Brain microvascular endothelial cell (primary cell): ENCODE measurements at regions not wholly inside any gene's neighbourhood (a gene's known extent, or its start where the extent isn't known, plus 50 kb on each side); places are given as distances from the start of the nearest gene placed in this dataset.
A peak's percentile ranks its signal among the peaks of the same experiment; 100 is the strongest.

Experiments used
- DNase-seq: peaks from one replicate; pipeline ENCODE4 v3.0.0-alpha.2; 2020
- H3K27ac ChIP-seq: fragments of 250-450 bp; sonication (Bioruptor Pico); 2 replicates; pipeline ENCODE4 v1.5.1; 2020; ENCODE audit warnings: mild to moderate bottlenecking, moderate library complexity
- H3K27me3 ChIP-seq: fragments of 250-450 bp; sonication (Bioruptor Pico); replicated peaks from 2 replicates; pipeline ENCODE4 v1.5.1; 2020; ENCODE audit warnings: mild to moderate bottlenecking
- H3K36me3 ChIP-seq: fragments of 250-450 bp; sonication (Bioruptor Pico); replicated peaks from 2 replicates; pipeline ENCODE4 v1.5.1; 2020; ENCODE audit warnings: mild to moderate bottlenecking
- H3K4me3 ChIP-seq: 2 replicates; pipeline ENCODE4 v1.5.1; 2011; ENCODE audit warnings: low read depth, mild to moderate bottlenecking, control low read depth, low read length, moderate library complexity
- in situ Hi-C: cut with HindIII; loops from 2 replicates; pipeline ENCODE4 v1.10.0; 2017; ENCODE audit warnings: low sequenced_read_pairs, low pct_ligation_motif_present
- TF ChIP-seq, protein P1 (sequence below): IDR thresholded peaks from 2 replicates; pipeline ENCODE4 v1.5.1; 2011; ENCODE audit warnings: low read depth, mild to moderate bottlenecking, moderate library complexity, low read length, control low read depth, inconsistent platforms; ENCODE audit errors: missing control alignments

GRCh38 chr16:64292161-64292560 is 829.7 kb downstream of the CDH11 start:
- Histone ChIP-seq H3K36me3 (no peaks in the 10 kb centered on the region), H3K27me3 (no peaks in the 10 kb centered on the region), H3K27ac (no peak overlapping the region), H3K4me3 (no peak overlapping the region)
- in situ Hi-C loops = no loop called here
- TF ChIP-seq, protein P1, sequence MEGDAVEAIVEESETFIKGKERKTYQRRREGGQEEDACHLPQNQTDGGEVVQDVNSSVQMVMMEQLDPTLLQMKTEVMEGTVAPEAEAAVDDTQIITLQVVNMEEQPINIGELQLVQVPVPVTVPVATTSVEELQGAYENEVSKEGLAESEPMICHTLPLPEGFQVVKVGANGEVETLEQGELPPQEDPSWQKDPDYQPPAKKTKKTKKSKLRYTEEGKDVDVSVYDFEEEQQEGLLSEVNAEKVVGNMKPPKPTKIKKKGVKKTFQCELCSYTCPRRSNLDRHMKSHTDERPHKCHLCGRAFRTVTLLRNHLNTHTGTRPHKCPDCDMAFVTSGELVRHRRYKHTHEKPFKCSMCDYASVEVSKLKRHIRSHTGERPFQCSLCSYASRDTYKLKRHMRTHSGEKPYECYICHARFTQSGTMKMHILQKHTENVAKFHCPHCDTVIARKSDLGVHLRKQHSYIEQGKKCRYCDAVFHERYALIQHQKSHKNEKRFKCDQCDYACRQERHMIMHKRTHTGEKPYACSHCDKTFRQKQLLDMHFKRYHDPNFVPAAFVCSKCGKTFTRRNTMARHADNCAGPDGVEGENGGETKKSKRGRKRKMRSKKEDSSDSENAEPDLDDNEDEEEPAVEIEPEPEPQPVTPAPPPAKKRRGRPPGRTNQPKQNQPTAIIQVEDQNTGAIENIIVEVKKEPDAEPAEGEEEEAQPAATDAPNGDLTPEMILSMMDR = no peak
- DNase-seq = no peak

DNA sequence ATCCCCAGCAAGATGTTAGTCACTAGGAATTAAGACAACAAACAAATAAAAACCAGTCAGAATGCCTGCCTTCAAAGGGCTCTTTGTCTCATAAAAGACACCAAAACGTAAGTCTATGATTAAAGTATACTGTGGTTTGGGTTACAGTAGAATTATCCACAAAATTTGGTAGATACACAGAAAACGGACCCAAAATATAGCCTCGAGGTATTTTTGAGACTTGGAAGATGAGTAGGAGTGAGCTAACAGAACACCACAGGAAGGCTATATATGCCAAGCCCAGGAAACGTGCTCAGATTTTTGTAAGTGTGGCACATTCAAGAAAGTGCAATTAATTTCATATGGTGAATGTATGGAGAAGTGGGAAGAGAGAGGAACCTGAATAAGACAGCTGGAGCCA is 831.4 kb downstream of the CDH11 start:
- in situ Hi-C loops = no loop called here
- TF ChIP-seq, protein P1 = no peak
- Histone ChIP-seq H3K4me3 (no peak overlapping the region), H3K36me3 (no peaks in the 10 kb centered on the region), H3K27me3 (no peaks in the 10 kb centered on the region), H3K27ac (no peak overlapping the region)
- DNase-seq = no peak

- Histone ChIP-seq H3K27ac (no peak overlapping the region), H3K4me3 (no peak overlapping the region), H3K27me3 (no peaks in the 10 kb centered on the region), H3K36me3 (no peaks in the 10 kb centered on the region)
- DNase-seq = no peak
- TF ChIP-seq, protein P1 = no peak
- in situ Hi-C loops = no loop called here
These were observed 834.0 kb downstream of the CDH11 start for GRCh38 chr16:64287655-64288528.

DNA sequence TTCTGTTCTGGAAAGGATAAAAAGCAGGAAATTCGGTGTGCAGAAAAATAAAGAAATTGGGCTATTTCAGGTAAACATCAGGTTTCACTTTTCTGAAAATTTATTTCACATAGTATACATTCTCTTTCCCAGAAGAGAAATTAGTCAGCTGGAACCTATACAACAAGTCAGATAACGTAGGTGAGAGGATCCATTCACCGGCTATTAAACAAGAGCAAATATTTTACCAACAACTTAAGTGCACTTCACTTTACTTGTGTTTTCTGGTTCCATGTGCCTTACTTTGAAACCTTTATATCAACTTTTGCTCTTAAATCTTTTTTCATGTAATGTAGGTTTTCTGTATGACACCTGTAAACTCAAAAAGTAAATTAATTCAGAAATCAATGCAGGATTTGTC is 839.7 kb downstream of the CDH11 start:
- TF ChIP-seq, protein P1 = no peak
- Histone ChIP-seq H3K27me3 (no peaks in the 10 kb centered on the region), H3K36me3 (no peaks in the 10 kb centered on the region), H3K27ac (no peak overlapping the region), H3K4me3 (no peak overlapping the region)
- no peak for DNase-seq
- in situ Hi-C loops = no loop called here

DNA sequence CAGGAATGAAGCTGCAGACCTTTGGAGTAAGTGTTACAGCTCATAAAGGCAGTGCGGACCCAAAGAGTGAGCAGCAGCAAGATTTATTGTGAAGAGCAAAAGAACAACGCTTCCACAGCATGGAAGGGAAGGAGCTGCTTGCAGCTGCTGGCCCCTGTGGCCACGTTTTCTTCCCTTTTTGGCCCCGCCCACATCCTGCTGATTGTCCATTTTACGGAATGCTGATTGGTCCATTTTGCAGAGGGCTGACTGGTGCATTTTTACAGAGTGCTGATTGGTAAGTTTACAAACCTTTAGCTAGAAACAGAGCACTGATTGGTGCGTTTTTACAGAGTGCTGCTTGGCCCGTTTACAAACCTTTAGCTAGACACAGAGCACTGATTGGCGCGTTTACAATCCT is 841.5 kb downstream of the CDH11 start:
- H3K27me3 ChIP-seq = no peaks in the 10 kb centered on the region
- no peaks in the 10 kb centered on the region for H3K36me3 ChIP-seq
- H3K27ac ChIP-seq = no peak overlapping the region
- no peak overlapping the region for H3K4me3 ChIP-seq
- TF ChIP-seq, protein P1 = no peak
- in situ Hi-C loops = no loop called here
- DNase-seq = no peak

- no peaks in the 10 kb centered on the region for H3K36me3 ChIP-seq
- in situ Hi-C loops = no loop called here
- H3K4me3 ChIP-seq = no peak overlapping the region
- peak; percentile 29 for DNase-seq
- H3K27me3 ChIP-seq = no peaks in the 10 kb centered on the region
- H3K27ac ChIP-seq = no peak overlapping the region
- TF ChIP-seq, protein P1 = no peak
These were observed 843.7 kb downstream of the CDH11 start for GRCh38 chr16:64278196-64278595.
